Heart left ventricle (tissue), 13 donors: ENCODE measurements at regions not wholly inside any gene's neighbourhood (a gene's known extent, or its start where the extent isn't known, plus 50 kb on each side); places are given as distances from the start of the nearest gene placed in this dataset.
"Not testable (repeated sequence)": the region's sequence is repeated elsewhere in the genome, so short reads cannot be mapped to it uniquely, and the experiment has no call there.

Experiments
- CTCF ChIP-seq, 12 donors: fragments of 200-600 bp; sonication (generic) in 4 of 12; IDR thresholded peaks; one replicate each; pipeline versions ENCODE4 v1.5.0 to v1.8.0; 2018 to 2022; ENCODE audit warnings: antibody characterized with exemption in 12 of 12, mild to moderate bottlenecking in 5 of 12
- POLR2A ChIP-seq, 2 donors: fragments of 450-650 bp; IDR thresholded peaks; one replicate each; pipeline ENCODE4 v1.6.1; 2017; ENCODE audit warnings: antibody characterized with exemption in 2 of 2, mild to moderate bottlenecking in 2 of 2, moderate library complexity in 2 of 2
- donor health status: ischemic (EF 13 %, LVEDD 7.1; RV severe dilation, severe dysfunction).
- donor health status: DM: no; HTN: yes; CAD: no.
- donor health status: DM: no; HTN: no; CAD: no.
- donor health status: ischemic (EF 25% LVEDD 6.9; RV normal size, moderate dysfunction).
- donor health status: ischemic (EF 25% LVEDD 5.7; RV mildly dilated, moderate dysfunction).
- donor health status: ischemic (EF 35%, LVEDD 5.7; RV mildly dilated, moderate dysfunction).
- donor health status: nonischemic (EF 11% LVEDD 7.7; RV severe dilation, severe dysfunction).
- donor health status: DM: yes; HTN: yes; CAD: no.
- donor health status: PGD.
- donor health status: ischemic (EF 29% LVEDD 5.4; RV normal size, mild dysfunction).
- donor health status: nonischemic (EF 23%, LVEDD 6.1; RV moderate dilation, normal function).

- not testable (repeated sequence) for TF ChIP-seq POLR2A, CTCF (IDR thresholded peaks at IDR 0.05)
These were observed 247.7 kb upstream of the USP9Y start for GRCh38 chrY:12453318-12453717.
